HepG2 (cell line): ENCODE measurements at regions not wholly inside any gene's neighbourhood (a gene's known extent, or its start where the extent isn't known, plus 50 kb on each side); places are given as distances from the start of the nearest gene placed in this dataset.

Source experiments
- ATAC-seq: fragments of 200-7000 bp; cut with Tn5 transposase; 3 replicates; pipeline ENCODE4 v1.9.1; 2020; ENCODE audit warnings: mild to moderate bottlenecking, moderate library complexity
- BruUV-seq: library from RNA; stranded (reverse); fragments of 400-500 nt; replicated peaks from 2 replicates; lab custom pipeline; 2021; lab: Mats Ljungman, UMichigan
- CTCF ChIA-PET: fragments of 300-600 bp; formaldehyde crosslinking; extraction: SDS; loops from one replicate; lab custom pipeline; 2021; ENCODE audit warnings: low total read pairs, inconsistent platforms, low intra/inter-chr PET ratio; lab: Yijun Ruan, JAX
- POLR2A ChIA-PET: fragments of 350-600 bp; sonication (Branson Sonifier 250); formaldehyde crosslinking; loops from one replicate; lab custom pipeline; 2020; ENCODE audit warnings: antibody characterized with exemption, inconsistent platforms; lab: Yijun Ruan, JAX
- DNase-seq: peaks from one replicate; pipeline ENCODE4 v3.0.0-alpha.2; 2015; ENCODE audit warnings: low spot score
- FAIRE-seq: peaks from 3 replicates; lab custom pipeline; 2011; peaks lifted over from hg19 to GRCh38; lab: Jason Lieb, UNC
- H2AFZ ChIP-seq: one replicate; pipeline ENCODE4 v1.6.1; 2011; ENCODE audit warnings: low read length, inconsistent platforms
- H3K27ac ChIP-seq: fragments of 300-600 bp; 3 replicates; pipeline ENCODE4 v1.8.0; 2011; ENCODE audit warnings: mixed run types, mild to moderate bottlenecking, mixed read lengths, low read length, inconsistent platforms; ENCODE audit not compliant: insufficient read depth; ENCODE audit errors: extremely low read length
- H3K27me3 ChIP-seq, 2 experiments: fragments of 200-600 bp in 1 of 2; 2 replicates in 1 of 2; 3 replicates in 1 of 2; pipeline versions ENCODE4 v1.6.0 to v1.8.0; 2011; ENCODE audit warnings: low read length in 2 of 2, mild to moderate bottlenecking in 2 of 2, moderate library complexity in 2 of 2, inconsistent platforms in 1 of 2; ENCODE audit not compliant: insufficient read depth in 2 of 2, control insufficient read depth in 1 of 2
- H3K36me3 ChIP-seq, 2 experiments: fragments of 200-600 bp in 1 of 2; replicated peaks in 1 of 2; 2 replicates in 1 of 2; 3 replicates in 1 of 2; pipeline versions ENCODE4 v1.5.1 to v1.8.0; 2011; ENCODE audit warnings: low read length in 2 of 2, inconsistent platforms in 1 of 2; ENCODE audit not compliant: insufficient read depth in 2 of 2, control insufficient read depth in 1 of 2
- H3K4me1 ChIP-seq: 2 replicates; pipeline ENCODE4 v1.5.1; 2012; ENCODE audit warnings: low read length, inconsistent platforms; ENCODE audit not compliant: insufficient read depth
- H3K4me2 ChIP-seq: 2 replicates; pipeline ENCODE4 v1.6.0; 2011; ENCODE audit warnings: low read depth, low read length, inconsistent platforms
- H3K4me3 ChIP-seq, 3 experiments: fragments of 200-600 bp in 1 of 3; sonication (generic), shearing (Covaris generic) in 1 of 3; replicated peaks in 1 of 3; 2 replicates each; pipeline ENCODE4 v1.5.1; 2011 to 2016; ENCODE audit warnings: low read length in 3 of 3, inconsistent platforms in 2 of 3, low read depth in 2 of 3, mild to moderate bottlenecking in 2 of 3, control low read depth in 1 of 3, mixed read lengths in 1 of 3; ENCODE audit not compliant: insufficient read depth in 1 of 3
- H3K79me2 ChIP-seq: one replicate; pipeline ENCODE4 v1.6.1; 2011; ENCODE audit warnings: low read length, inconsistent platforms; ENCODE audit not compliant: insufficient read depth
- H3K9ac ChIP-seq: 2 replicates; pipeline ENCODE4 v1.6.0; 2011; ENCODE audit warnings: mild to moderate bottlenecking, low read depth, low read length, inconsistent platforms; ENCODE audit not compliant: insufficient read depth
- H3K9me3 ChIP-seq: 2 replicates; pipeline ENCODE4 v1.5.1; 2012; ENCODE audit warnings: mild to moderate bottlenecking, low read length
- H4K20me1 ChIP-seq: 2 replicates; pipeline ENCODE4 v1.6.0; 2011; ENCODE audit warnings: inconsistent platforms, mild to moderate bottlenecking, low read length, moderate library complexity; ENCODE audit not compliant: insufficient read depth
- ARNTL ChIP-seq: sonication (generic); formaldehyde crosslinking; IDR thresholded peaks from 2 replicates; pipeline ENCODE4 v1.4.0; 2020; ENCODE audit warnings: mild to moderate bottlenecking, missing genetic modification reagents
- IKZF4 ChIP-seq: sonication (generic); formaldehyde crosslinking; IDR thresholded peaks from 2 replicates; pipeline ENCODE4 v1.5.1; 2020; ENCODE audit warnings: borderline replicate concordance, mild to moderate bottlenecking, low read depth, missing genetic modification reagents; ENCODE audit errors: not compliant biosample characterization
- MTA1 ChIP-seq: sonication (generic); formaldehyde crosslinking; IDR thresholded peaks from 2 replicates; pipeline ENCODE4 v1.4.0; 2020; ENCODE audit warnings: missing genetic modification reagents, mild to moderate bottlenecking, borderline replicate concordance
- NAIF1 ChIP-seq: sonication (generic); formaldehyde crosslinking; IDR thresholded peaks from 2 replicates; pipeline ENCODE4 v1.5.0; 2020; ENCODE audit warnings: mild to moderate bottlenecking, missing genetic modification reagents, borderline replicate concordance
- NR1H2 ChIP-seq: sonication (generic); formaldehyde crosslinking; IDR thresholded peaks from 2 replicates; pipeline ENCODE4 v1.8.1; 2022; ENCODE audit warnings: low read depth, missing genetic modification reagents, borderline replicate concordance
- NR2F6 ChIP-seq, 2 experiments: IDR thresholded peaks; 2 replicates each; pipeline ENCODE4 v1.6.1; 2016; ENCODE audit warnings: antibody characterized with exemption in 1 of 2, mild to moderate bottlenecking in 1 of 2
- PATZ1 ChIP-seq: sonication (generic); formaldehyde crosslinking; IDR thresholded peaks from 2 replicates; pipeline ENCODE4 v1.4.0; 2020; ENCODE audit warnings: missing genetic modification reagents
- PHB2 ChIP-seq: fragments of 450-650 bp; IDR thresholded peaks from 2 replicates; pipeline ENCODE4 v1.6.1; 2018; ENCODE audit not compliant: partially characterized antibody
- PLRG1 ChIP-seq: fragments of 450-650 bp; conservative IDR thresholded peaks from 2 replicates; pipeline ENCODE4 v1.6.1; 2016
- SNAI1 ChIP-seq: sonication (generic); formaldehyde crosslinking; IDR thresholded peaks from 2 replicates; pipeline ENCODE4 v1.5.0; 2020; ENCODE audit warnings: mild to moderate bottlenecking, missing genetic modification reagents, borderline replicate concordance
- ZBTB44 ChIP-seq: sonication (generic); formaldehyde crosslinking; IDR thresholded peaks from 2 replicates; pipeline ENCODE4 v1.4.0; 2020; ENCODE audit warnings: missing genetic modification reagents
- ZNF281 ChIP-seq: sonication (generic); formaldehyde crosslinking; IDR thresholded peaks from 2 replicates; pipeline ENCODE4 v1.4.0; 2020; ENCODE audit warnings: missing genetic modification reagents, borderline replicate concordance
- ZNF350 ChIP-seq: sonication (generic); formaldehyde crosslinking; IDR thresholded peaks from 2 replicates; pipeline ENCODE4 v1.4.0; 2020; ENCODE audit warnings: mild to moderate bottlenecking, low read depth, missing genetic modification reagents, borderline replicate concordance
- ZNF674 ChIP-seq: sonication (generic); formaldehyde crosslinking; IDR thresholded peaks from 2 replicates; pipeline ENCODE4 v1.5.0; 2020; ENCODE audit warnings: low read depth, mild to moderate bottlenecking, missing genetic modification reagents
- ZNF691 ChIP-seq: sonication (generic); formaldehyde crosslinking; IDR thresholded peaks from 2 replicates; pipeline ENCODE4 v1.4.0; 2020; ENCODE audit warnings: missing genetic modification reagents, low read depth, mild to moderate bottlenecking, borderline replicate concordance
- WGBS: methylation state at CpG from one replicate; pipeline ENCODE4 v1.1.6; 2017; ENCODE audit warnings: low lambda C conversion rate; 5-methylcytosine and 5-hydroxymethylcytosine counted together
- in situ Hi-C: cut with HindIII; loops from 2 replicates; pipeline ENCODE4 v1.10.0; 2017; ENCODE audit warnings: low pct_unique_long_range_greater_than_20kb; ENCODE audit not compliant: extremely low pct_ligation_motif_present
- intact Hi-C: fragments of 100-400 bp; cut with micrococcal nuclease; formaldehyde crosslinking; loops from one replicate; pipeline ENCODE4 v1.10.0; 2022; ENCODE audit not compliant: unreplicated experiment

GRCh38 chr7:8353991-8354390 lies 79.4 kb upstream of the NXPH1 start:
- no TSS peak for BruUV-seq
- POLR2A ChIA-PET: no interaction called here
- Histone ChIP-seq H2AFZ (no peak overlapping the region), H3K4me2 (no peak overlapping the region), H3K36me3 (no peaks in the 10 kb centered on the region), H3K4me3 (no peak overlapping the region), H3K27ac (no peak overlapping the region), H3K79me2 (no peaks in the 10 kb centered on the region), H4K20me1 (no peaks in the 10 kb centered on the region), H3K4me1 (no peaks in the 10 kb centered on the region), H3K9me3 (no peaks in the 10 kb centered on the region), H3K9ac (no peak overlapping the region), H3K27me3 (no peaks in the 10 kb centered on the region)
- in situ Hi-C loops: no loop called here
- FAIRE-seq (no peak), ATAC-seq (no peak), DNase-seq (no peak)
- 93% methylated on average over 2 of the region's 2 CpGs for WGBS
- TF ChIP-seq PLRG1 (no peak), NAIF1 (CRISPR knock-in tag) (no peak), ZNF691 (CRISPR knock-in tag) (no peak), SNAI1 (CRISPR knock-in tag) (no peak), NR1H2 (CRISPR knock-in tag) (no peak), IKZF4 (CRISPR knock-in tag) (no peak), ZNF350 (CRISPR knock-in tag) (no peak), MTA1 (CRISPR knock-in tag) (no peak), ZNF674 (CRISPR knock-in tag) (no peak), ARNTL (CRISPR knock-in tag) (no peak), ZNF281 (CRISPR knock-in tag) (no peak), PATZ1 (CRISPR knock-in tag) (no peak), PHB2 (no peak), NR2F6 (IDR thresholded peaks at IDR 0.05) (no peak), NR2F6 (CRISPR knock-in tag; IDR thresholded peaks at IDR 0.05) (no peak), ZBTB44 (CRISPR knock-in tag) (no peak)
- intact Hi-C loops: no loop called here
- CTCF ChIA-PET: no interaction called here
